ENCODE measurements at regions not wholly inside any gene's neighbourhood (a gene's known extent, or its start where the extent isn't known, plus 50 kb on each side); places are given as distances from the start of the nearest gene placed in this dataset.
A peak's percentile ranks its signal among the peaks of the same experiment; 100 is the strongest.

- Histone ChIP-seq H3K4me1 (ENCODE audit: control insufficient read depth in 1 of 2, insufficient read depth in 2 of 2, low read length in 2 of 2) (no peaks in the 10 kb centered on the region), H3K27me3 (ENCODE audit: control insufficient read depth in 2 of 2, insufficient read depth in 2 of 2, low read length in 2 of 2) (no peaks in the 10 kb centered on the region), H3K27ac (ENCODE audit: low read depth in 1 of 2, low read length in 2 of 2) (no peak overlapping the region), H3K36me3 (replicated peaks in 1 of 2; ENCODE audit: control insufficient read depth in 1 of 2, insufficient read depth in 2 of 2, low read length in 2 of 2) (no peaks in the 10 kb centered on the region), H3K9me3 (replicated peaks in 1 of 2; ENCODE audit: control insufficient read depth in 1 of 2, insufficient read depth in 1 of 2, low read length in 2 of 2) (no peaks in the 10 kb centered on the region), H3K4me2 (replicated peaks; ENCODE audit: extremely low read depth, low read length, poor library complexity, severe bottlenecking) (no peak overlapping the region), H3K79me2 (ENCODE audit: insufficient read depth, low read length) (no peaks in the 10 kb centered on the region), H2AFZ (ENCODE audit: insufficient read depth, low read depth, low read length, poor library complexity, severe bottlenecking) (no peak overlapping the region), H3K4me3 (replicated peaks in 1 of 3; ENCODE audit: low read depth in 2 of 3, low read length in 3 of 3) (no peak overlapping the region), H4K20me1 (ENCODE audit: insufficient read depth, low read length) (no peaks in the 10 kb centered on the region), H3K9ac (ENCODE audit: insufficient read depth, low read length, poor library complexity, severe bottlenecking) (no peak overlapping the region)
- DNase-seq: no peak
- no peak overlapping the region for H3K4me3 Mint-ChIP-seq
- H3K36me3 Mint-ChIP-seq: no peaks in the 10 kb centered on the region
- H3K27me3 Mint-ChIP-seq (ENCODE audit: low read depth in 3 of 3): peaks cover 1 to 10% (median 3%) of the 10 kb centered on the region in 3 donors
- peak; percentile 7 for TF ChIP-seq CTCF (IDR thresholded peaks at IDR 0.05)
- H3K9me3 Mint-ChIP-seq: no peaks in the 10 kb centered on the region
- no peak overlapping the region for H3K27ac Mint-ChIP-seq
- H3K4me1 Mint-ChIP-seq: peaks cover 3% of the 10 kb centered on the region
- intact Hi-C loops (cut with micrococcal nuclease): no loop called here
- no CpG with 5 or more reads among the region's 6 CpGs for WGBS (ENCODE audit: insufficient coverage)
Observed at GRCh38 chr7:95718577-95719410, 53.6 kb upstream of the DYNC1I1 start.

GRCh38 chr7:95716357-95717122, 55.8 kb upstream of the DYNC1I1 start:
- Mint-ChIP-seq H3K9me3 (peaks cover 0 to 2% (median 0%) of the 10 kb centered on the region in 7 donors), H3K4me3 (no peak overlapping the region), H3K4me1 (peaks cover 3% of the 10 kb centered on the region), H3K27me3 (ENCODE audit: low read depth in 3 of 3) (peaks cover 1 to 5% (median 4%) of the 10 kb centered on the region in 3 donors), H3K36me3 (no peaks in the 10 kb centered on the region), H3K27ac (no peak overlapping the region)
- no peak overlapping the region for H3K9ac ChIP-seq (ENCODE audit: insufficient read depth, low read length, poor library complexity, severe bottlenecking)
- TF ChIP-seq CTCF (IDR thresholded peaks at IDR 0.05): no peak
- H3K4me2 ChIP-seq (replicated peaks; ENCODE audit: extremely low read depth, low read length, poor library complexity, severe bottlenecking): no peak overlapping the region
- no peaks in the 10 kb centered on the region for H3K79me2 ChIP-seq (ENCODE audit: insufficient read depth, low read length)
- no peaks in the 10 kb centered on the region for H3K36me3 ChIP-seq (replicated peaks in 1 of 2; ENCODE audit: control insufficient read depth in 1 of 2, insufficient read depth in 2 of 2, low read length in 2 of 2)
- no peaks in the 10 kb centered on the region for H3K9me3 ChIP-seq (replicated peaks in 1 of 2; ENCODE audit: control insufficient read depth in 1 of 2, insufficient read depth in 1 of 2, low read length in 2 of 2)
- no peaks in the 10 kb centered on the region for H3K4me1 ChIP-seq (ENCODE audit: control insufficient read depth in 1 of 2, insufficient read depth in 2 of 2, low read length in 2 of 2)
- H2AFZ ChIP-seq (ENCODE audit: insufficient read depth, low read depth, low read length, poor library complexity, severe bottlenecking): no peak overlapping the region
- 100% methylated on average over 1 of the region's 5 CpGs for WGBS (ENCODE audit: insufficient coverage)
- H3K4me3 ChIP-seq (replicated peaks in 1 of 3; ENCODE audit: low read depth in 2 of 3, low read length in 3 of 3): no peak overlapping the region
- H4K20me1 ChIP-seq (ENCODE audit: insufficient read depth, low read length): no peaks in the 10 kb centered on the region
- intact Hi-C loops (cut with micrococcal nuclease): no loop called here
- no peak for DNase-seq
- H3K27ac ChIP-seq (ENCODE audit: low read depth in 1 of 2, low read length in 2 of 2): no peak overlapping the region
- no peaks in the 10 kb centered on the region for H3K27me3 ChIP-seq (ENCODE audit: control insufficient read depth in 2 of 2, insufficient read depth in 2 of 2, low read length in 2 of 2)

All from CD14-positive monocyte (primary cell).